ENCODE measurements at regions not wholly inside any gene's neighbourhood (a gene's known extent, or its start where the extent isn't known, plus 50 kb on each side); places are given as distances from the start of the nearest gene placed in this dataset.

- no peak for TF ChIP-seq POLR2A (IDR thresholded peaks at IDR 0.05; ENCODE audit: low read length)
- TF ChIP-seq GATA1 (IDR thresholded peaks at IDR 0.05; ENCODE audit: low read depth, low read length) = no peak
Observed at GRCh38 chr15:24823473-24823872, 131.3 kb upstream of the SNRPN start.

Measured in erythroblast (primary cell).